HTR-8/SVneo (cell line): ENCODE measurements at regions not wholly inside any gene's neighbourhood (a gene's known extent, or its start where the extent isn't known, plus 50 kb on each side); places are given as distances from the start of the nearest gene placed in this dataset.

Source experiments
- DNase-seq: peaks from one replicate; pipeline ENCODE4 v3.0.0; 2011; ENCODE audit warnings: low spot score, mixed read lengths; ENCODE audit not compliant: insufficient read length
- FAIRE-seq: peaks from 2 replicates; lab custom pipeline; 2011; peaks lifted over from hg19 to GRCh38; lab: Jason Lieb, UNC

- no peak for FAIRE-seq
- DNase-seq: no peak
Observed at GRCh38 chr9:16217943-16218701, 652.3 kb downstream of the BNC2 start.

GRCh38 chr9:16221366-16221765, 649.1 kb downstream of the BNC2 start:
- DNase-seq (no peak), FAIRE-seq (no peak)

GRCh38 chr9:16221822-16222547, 648.5 kb downstream of the BNC2 start:
- no peak for DNase-seq
- FAIRE-seq: no peak

DNA sequence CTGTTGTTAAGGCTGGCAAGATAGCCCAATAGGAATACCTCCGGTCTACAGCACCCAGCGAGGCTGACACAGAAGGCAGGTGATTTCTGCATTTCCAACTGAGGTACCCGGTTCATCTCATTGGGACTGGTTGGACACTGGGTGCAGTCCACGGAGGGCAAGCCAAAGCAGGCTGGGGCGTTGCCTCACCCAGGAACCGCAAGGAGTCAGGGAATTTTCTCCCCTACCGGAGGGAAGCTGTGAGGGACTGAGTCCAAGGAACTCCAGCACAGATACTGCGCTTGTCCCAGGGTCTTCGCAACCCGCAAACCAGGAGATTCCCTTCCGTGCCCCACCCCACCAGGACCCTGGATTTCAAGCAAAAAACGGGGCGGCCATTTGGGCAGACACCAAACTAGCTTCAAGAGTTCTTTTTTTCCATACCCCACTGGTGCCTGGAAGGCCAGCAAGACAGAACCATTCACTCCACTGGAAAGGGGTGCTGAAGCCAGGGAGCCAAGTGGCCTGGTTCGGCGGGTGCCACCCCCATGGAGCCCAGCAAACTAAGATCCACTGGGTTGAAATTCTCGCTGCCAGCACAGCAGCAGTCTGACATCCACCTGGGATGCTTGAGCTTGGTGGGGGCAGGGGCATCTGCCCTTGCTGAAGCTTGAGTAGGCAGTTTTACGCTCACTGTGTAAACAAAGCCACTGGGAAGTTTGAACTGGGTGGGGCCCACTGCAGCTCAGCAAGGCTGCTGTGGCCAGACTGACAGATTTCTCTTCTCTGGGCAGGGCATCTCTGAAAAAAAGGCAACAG, 647.2 kb downstream of the BNC2 start:
- FAIRE-seq: no peak
- DNase-seq: no peak

- FAIRE-seq (no peak), DNase-seq (no peak)
Observed at GRCh38 chr9:16230731-16231130, 639.7 kb downstream of the BNC2 start.

GRCh38 chr9:16236311-16236710, 634.2 kb downstream of the BNC2 start:
- DNase-seq (no peak), FAIRE-seq (no peak)

GRCh38 chr9:16236882-16237281, 633.6 kb downstream of the BNC2 start:
- no peak for FAIRE-seq
- DNase-seq: no peak

GRCh38 chr9:16238623-16239138, 631.8 kb downstream of the BNC2 start:
- FAIRE-seq: no peak
- no peak for DNase-seq

- no peak for DNase-seq
- no peak for FAIRE-seq
Observed at GRCh38 chr9:16241231-16241630, 629.2 kb downstream of the BNC2 start.

- FAIRE-seq: no peak
Observed at GRCh38 chr9:16243798-16244197, 626.7 kb downstream of the BNC2 start.

DNA sequence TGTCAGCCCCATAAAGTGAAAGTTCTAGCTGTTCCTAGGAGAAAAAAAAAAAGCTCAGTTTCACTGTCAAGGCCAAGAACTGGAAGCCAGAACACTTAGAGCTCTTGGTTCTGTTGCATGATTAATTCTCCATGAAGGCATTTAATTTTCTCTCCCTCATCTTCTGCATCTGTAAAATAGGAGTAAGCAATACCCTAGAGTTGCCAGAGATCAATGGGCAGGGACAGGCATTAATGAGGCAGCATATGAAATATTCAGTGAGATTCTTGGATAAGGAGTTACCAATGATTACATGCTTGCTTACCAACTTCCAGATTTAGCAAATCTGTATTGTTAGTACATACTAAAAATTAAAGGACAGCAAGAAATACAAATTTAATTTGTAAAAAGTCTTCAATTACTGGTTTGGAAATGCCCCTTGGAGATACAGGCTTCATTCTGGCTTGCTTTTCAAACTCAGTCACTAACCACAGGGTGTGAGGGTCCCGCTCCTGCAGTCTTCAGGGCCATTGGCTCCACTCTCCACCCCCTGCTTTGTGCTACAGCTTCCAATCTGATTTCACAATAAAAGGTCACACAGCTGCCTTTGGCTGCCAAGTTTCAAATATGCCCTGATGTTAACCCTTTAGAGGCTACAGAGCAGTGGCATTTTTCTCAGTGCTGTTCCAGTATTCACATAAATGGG, 624.6 kb downstream of the BNC2 start:
- DNase-seq: no peak

More at GRCh38 chr9:16243798-16244197, 626.7 kb downstream of the BNC2 start:
- DNase-seq: no peak

DNA sequence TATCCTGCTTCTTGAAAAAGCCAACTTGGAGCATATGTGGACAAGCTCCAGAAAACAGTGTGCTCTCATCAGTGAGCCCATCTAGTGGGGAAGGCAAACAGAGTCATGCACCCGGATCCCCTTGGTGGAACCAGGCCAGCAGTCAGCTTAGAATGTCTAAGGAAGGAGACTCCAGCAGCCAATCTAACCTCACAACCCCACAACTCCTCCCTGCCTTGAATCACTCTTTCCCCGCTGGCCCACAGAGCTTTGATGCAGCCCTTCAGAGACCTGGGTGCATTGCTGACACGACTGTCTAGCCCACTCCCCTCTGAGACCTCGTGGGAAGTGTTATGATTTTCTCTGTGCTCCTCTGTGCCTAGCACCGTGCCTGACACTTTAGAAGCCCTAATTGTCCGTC, 623.7 kb downstream of the BNC2 start:
- FAIRE-seq (no peak), DNase-seq (no peak)

More for the DNA sequence above, 624.6 kb downstream of the BNC2 start:
- no peak for FAIRE-seq

DNA sequence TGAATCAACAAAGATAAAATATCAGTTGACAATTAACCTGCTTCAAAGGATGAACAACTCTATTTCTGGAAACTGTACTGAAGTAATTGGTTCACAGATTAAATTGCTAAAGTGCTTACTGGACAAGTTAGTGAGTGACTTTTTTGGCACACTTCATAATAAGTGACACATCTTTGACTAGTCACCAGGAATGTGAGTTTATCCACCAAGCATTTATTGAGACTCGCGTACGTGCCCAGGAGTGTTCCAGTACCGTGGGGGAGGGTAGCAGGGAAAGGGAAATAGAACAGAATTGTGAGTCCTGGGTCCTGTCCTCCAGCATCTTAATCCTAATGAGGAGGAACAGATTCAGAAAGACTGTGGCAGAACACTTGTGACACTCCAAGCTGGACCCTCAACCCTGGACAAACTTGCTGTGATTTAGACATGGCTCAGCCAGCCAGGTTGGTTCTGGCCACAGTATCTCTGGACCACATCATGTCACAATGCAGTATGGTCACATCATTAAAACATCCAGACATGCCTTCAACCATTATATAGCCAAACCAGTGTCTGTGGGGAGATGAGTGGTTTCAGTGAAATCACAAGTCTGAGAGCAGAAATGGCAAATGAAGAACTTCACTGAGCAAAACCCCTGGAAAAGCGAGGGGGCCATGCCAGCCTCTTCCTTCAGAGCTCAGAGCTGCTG, 623.1 kb downstream of the BNC2 start:
- FAIRE-seq: peak; percentile 67

DNA sequence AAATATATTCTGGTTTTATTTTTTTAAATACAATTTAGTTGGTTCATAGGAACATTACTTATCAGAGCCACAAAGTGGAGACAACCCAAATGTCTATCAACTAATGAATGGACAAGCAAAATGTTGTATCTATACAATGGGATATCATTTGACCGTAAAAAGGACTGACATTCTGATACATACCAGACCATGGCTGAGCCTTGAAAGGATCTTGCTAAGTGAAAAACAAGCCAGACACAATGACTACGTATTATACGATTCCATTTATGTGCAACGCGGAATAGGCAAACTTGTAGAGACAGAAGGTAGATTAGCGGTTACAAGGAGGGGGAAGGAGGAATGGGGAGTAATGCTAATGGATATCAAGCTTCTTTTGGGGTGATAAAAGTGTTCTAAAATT, 621.6 kb downstream of the BNC2 start:
- no peak for FAIRE-seq
- no peak for DNase-seq

More for the DNA sequence above, 623.1 kb downstream of the BNC2 start:
- no peak for DNase-seq

- DNase-seq: no peak
- no peak for FAIRE-seq
Observed at GRCh38 chr9:16252616-16253015, 617.9 kb downstream of the BNC2 start.

GRCh38 chr9:16254674-16255073, 615.8 kb downstream of the BNC2 start:
- DNase-seq (no peak), FAIRE-seq (no peak)

GRCh38 chr9:16255217-16255616, 615.3 kb downstream of the BNC2 start:
- no peak for DNase-seq
- no peak for FAIRE-seq

DNA sequence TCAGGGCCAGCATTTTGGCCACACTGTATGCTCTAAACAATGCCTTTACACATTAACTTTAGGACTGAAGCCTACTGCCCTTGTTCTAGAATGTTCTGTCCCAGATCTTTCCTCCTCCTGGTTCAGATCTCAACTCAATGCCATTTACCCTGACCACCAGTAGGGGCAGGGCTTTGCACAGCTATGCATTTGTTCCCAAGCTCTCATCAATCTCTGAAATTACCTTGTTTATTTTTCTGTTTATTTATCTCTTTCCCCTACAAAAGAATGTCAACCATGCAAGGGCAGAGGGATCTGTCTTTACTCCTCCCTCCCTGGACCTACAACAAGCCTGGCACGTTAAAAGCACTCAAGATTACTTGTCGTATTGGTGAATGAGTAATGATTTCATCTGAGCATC, 612.9 kb downstream of the BNC2 start:
- DNase-seq (no peak), FAIRE-seq (no peak)

DNA sequence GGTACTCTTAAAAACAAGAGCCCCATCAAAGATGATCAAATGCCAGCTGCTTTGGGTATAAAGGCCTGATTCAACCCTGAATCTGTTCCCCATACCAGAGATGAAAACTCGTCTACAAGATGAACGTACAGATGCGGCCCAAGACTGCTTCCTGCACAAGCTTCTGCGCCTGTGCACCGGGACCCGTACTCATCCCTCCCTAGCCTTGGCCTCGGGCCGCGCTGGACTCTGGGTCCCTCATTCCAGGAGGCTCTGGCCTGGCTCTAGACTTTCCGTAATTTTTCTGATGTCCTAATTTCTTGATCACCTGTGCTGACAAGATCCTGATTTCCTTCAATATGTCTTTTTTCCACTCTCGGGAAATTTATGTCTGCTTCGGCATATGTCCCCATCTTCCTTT, 612.3 kb downstream of the BNC2 start:
- no peak for FAIRE-seq
- DNase-seq: no peak
